GM18951 (cell line): ENCODE measurements at regions not wholly inside any gene's neighbourhood (a gene's known extent, or its start where the extent isn't known, plus 50 kb on each side); places are given as distances from the start of the nearest gene placed in this dataset.

Experiments
- POLR2A ChIP-seq: IDR thresholded peaks from 4 replicates; pipeline ENCODE4 v1.6.1; 2011; ENCODE audit warnings: mild to moderate bottlenecking; ENCODE audit not compliant: insufficient read length, insufficient read depth; ENCODE audit errors: extremely low read depth
- in situ Hi-C: fragments of 300-500 bp; cut with MboI; formaldehyde crosslinking; loops from one replicate; pipeline ENCODE4 v1.12.0; 2022; ENCODE audit warnings: low sequenced_read_pairs, mixed read lengths, inconsistent platforms; ENCODE audit not compliant: unreplicated experiment

DNA sequence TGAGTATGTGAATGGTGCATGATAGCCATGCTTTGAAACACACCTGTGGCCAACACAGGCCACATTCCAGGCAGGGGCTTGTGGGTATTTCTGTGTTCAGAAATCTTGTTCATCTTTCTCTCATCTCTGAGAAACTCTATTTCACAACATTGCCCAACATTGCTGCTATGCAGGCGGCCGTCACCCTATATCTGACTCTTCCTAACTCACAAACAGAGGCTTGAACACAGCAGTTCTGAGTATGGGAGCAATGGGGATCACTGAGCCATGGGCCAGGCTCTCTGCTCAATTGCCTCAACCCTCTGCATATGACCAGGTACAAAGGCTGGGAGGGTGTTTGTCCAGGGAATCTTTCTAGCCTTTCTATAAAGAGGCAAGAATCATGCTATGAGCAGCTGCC is 259.9 kb downstream of the BUD13 start:
- in situ Hi-C loops: no loop called here
- no peak for TF ChIP-seq POLR2A

GRCh38 chr11:116511684-116512083 is 261.1 kb downstream of the BUD13 start:
- in situ Hi-C loops: no loop called here
- no peak for TF ChIP-seq POLR2A

DNA sequence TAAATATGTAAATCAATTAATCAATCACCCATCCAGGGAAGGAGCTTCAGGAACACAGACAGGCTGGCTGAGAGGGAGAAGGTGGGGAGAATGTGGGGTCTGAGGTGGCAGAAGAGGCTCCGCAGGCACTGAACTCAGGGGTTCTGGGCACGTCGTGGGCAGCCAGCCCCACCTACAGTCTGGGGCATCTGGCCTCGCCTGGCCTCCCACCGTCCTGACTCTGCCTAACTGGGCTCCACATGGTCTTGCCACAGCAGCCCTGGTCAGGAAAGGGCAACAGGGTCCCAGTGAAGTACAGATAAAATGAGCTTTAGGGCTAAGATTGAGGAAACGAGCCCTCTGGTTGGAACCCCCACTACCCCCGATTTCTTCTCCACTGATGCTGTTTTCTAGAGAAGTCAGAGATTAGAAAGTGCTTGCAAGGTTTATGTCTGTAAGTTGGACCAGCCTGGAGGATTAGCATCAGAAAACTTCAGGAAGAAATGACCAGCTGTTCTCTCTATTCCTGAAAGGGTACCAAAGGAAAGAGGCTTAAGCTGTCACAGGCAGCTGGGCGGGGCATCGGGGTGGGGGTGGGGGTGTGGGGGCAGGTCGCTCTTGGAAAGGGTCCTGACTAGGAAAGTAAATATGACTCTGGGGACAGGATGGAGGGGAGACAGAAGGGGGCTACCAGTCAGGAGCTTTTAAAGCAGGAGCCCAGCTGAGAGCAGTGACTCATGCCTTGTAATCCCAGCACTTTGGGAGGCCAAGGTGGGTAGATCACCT is 261.7 kb downstream of the BUD13 start:
- in situ Hi-C loops: no loop called here
- no peak for TF ChIP-seq POLR2A

DNA sequence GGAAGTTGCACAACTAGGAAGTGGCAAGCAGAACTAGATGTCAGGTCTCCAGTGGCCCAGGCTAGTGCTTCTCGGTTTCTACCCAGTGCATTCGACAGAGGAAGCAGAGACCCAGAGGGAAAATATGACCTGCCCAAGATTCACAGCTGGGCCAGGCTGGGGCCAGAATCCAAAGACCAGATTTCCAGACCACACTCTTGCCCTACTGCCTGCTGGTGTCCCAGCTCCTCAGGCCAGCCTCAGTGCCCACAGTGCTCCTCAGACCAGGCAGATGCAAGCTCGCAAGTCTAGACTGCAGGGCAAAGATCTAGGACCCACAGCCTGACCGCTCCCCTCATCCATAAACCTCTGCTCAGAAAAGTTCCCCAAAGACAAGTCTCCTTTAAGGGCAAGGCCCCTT is 262.6 kb downstream of the BUD13 start:
- no peak for TF ChIP-seq POLR2A
- in situ Hi-C loops: no loop called here

DNA sequence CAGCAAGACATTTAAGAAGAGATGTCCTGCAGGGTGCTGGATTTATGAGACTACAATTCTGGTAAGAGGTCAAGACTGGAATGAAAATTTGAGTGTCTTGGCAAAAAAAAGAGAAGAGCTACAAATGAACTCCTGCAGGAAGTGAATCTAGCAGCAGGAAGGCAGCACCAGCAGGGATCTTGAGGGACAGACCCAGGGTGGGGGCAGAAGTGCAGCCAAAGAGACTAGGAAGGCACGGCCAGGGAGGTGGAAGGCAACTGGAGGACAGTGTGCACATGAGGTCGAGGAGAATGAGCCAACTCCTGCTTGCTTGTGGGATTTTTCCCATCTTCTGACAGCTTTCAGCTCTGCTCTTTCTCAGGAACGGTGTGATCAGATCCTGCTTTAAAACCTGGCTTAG is 263.2 kb downstream of the BUD13 start:
- no peak for TF ChIP-seq POLR2A
- in situ Hi-C loops: no loop called here

DNA sequence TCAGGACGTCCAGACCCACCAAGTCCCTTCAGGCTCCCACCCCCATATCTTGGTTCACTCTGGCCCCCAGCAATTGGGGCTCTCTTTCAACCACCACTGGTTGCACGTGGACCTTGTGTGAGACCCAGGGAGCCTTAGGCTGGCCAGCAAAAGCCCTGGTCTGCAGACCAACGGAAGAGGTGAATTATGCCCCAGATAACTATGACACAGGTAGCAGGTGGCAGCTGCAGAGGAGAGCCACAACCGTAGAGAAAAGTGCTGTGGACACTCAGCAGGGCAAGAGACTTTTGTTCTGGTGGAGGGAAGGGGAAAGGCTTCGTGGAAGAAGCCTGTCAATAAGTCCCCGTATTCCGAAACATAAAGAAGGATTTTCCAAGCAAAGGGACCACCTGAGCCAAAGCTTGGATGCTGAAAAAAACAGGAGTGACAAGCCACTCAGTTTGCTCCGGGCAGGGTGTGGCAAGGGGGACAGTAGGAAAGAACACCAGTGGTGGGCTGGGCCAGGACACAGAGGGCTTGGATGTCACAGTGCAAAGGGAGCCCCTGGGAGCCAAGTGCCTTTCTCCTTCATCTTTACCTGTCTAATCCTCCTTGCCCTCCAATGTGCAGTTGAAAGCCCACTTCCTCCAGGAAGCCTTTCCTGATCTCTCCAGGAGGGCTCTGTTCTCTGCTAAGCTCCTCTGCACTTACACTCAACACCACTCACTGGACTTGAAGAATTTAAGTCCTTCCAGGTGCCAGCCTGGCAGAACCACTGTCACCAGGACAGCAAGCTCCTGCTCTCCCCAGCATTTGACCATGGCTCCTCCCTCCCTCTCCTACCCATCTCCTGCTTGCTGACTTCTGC is 264.7 kb downstream of the BUD13 start:
- in situ Hi-C loops: no loop called here
- TF ChIP-seq POLR2A: no peak

DNA sequence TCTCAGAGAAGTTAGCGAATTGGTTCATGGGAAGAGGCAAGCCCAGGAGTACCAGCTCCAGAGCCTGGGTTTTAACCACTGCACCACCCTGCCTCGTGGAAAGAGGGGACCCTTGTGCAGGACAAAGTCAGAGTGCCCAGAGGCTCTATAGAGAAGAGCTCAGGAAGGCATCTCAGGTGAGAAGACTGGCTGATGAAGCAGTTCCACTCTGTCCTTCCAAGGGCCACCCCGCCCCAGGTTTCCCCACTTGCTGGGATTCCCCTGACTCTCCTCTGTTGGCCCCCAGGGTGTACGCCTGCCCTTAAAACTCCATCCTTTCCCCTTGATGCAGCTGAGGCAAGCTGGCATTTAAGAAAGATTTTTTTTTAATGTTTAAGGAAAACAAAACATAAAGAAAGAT is 265.8 kb downstream of the BUD13 start:
- TF ChIP-seq POLR2A: no peak
- in situ Hi-C loops: no loop called here

- TF ChIP-seq POLR2A: no peak
- in situ Hi-C loops: no loop called here
Observed at GRCh38 chr11:116506263-116506825, 266.4 kb downstream of the BUD13 start.

- no peak for TF ChIP-seq POLR2A
- in situ Hi-C loops: no loop called here
Observed at GRCh38 chr11:116505298-116506262, 267.2 kb downstream of the BUD13 start.

DNA sequence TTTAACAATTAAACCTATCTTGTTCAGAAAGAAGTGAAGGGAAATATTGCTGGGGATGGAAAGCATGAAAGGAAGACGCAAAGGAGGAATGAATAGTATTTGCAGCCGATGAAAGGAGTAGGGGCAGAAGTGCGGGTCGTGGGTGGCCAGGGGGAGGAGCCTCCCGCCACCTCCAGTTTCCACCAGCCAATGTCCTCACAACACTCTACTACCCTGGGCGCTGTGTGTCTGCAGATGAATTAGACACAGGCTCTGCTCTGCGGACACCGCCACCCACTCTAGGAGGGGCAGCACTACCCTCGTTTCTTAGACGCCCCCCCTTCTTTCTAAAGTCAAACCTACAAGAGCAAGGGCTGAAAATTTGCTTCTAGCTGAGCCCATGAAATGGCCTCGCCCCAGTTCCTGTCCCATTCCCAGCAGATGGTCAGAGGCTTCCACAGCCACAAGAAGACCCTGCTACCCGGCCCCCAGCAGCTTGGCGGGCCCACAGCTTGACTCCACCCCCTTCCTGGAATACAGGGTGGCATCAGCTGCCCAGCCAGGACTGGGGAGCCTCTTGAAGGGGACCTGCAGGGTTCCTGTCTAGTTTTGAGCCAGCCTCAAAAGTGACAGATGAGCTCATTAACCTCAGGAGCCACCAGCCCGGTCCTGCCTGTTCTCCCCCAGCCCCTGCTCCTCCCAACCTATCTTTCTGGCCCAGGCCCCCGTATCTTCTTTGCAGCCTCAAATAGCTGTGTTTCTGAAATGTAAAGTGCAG is 268.1 kb downstream of the BUD13 start:
- no peak for TF ChIP-seq POLR2A
- in situ Hi-C loops: no loop called here

- in situ Hi-C loops: no loop called here
- TF ChIP-seq POLR2A: no peak
Observed at GRCh38 chr11:116503216-116504160, 269.3 kb downstream of the BUD13 start.
